Stimulated activated CD4-positive, alpha-beta T cell treated with anti-CD3 and anti-CD28 coated beads, Interleukin-1b, Interleukin-23, amount 100 ng/mL, for 1 hour (primary cell): ENCODE measurements at regions not wholly inside any gene's neighbourhood (a gene's known extent, or its start where the extent isn't known, plus 50 kb on each side); places are given as distances from the start of the nearest gene placed in this dataset.

ENCODE experiments used
- DNase-seq, 2 donors: peaks; one replicate each; pipeline ENCODE4 v3.0.0-alpha.2; 2020; ENCODE audit warnings: low read depth in 2 of 2

- DNase-seq = no peak
Measured at GRCh38 chr11:104594228-104594958, 303.9 kb downstream of the CASP12 start.

- no peak for DNase-seq
Measured at GRCh38 chr11:104588970-104589369, 309.3 kb downstream of the CASP12 start.

GRCh38 chr11:104588446-104588845 is 309.8 kb downstream of the CASP12 start:
- DNase-seq = no peak

- no peak for DNase-seq
Measured at GRCh38 chr11:104584823-104585222, 313.4 kb downstream of the CASP12 start.

- DNase-seq = no peak
Measured at GRCh38 chr11:104583857-104584256, 314.4 kb downstream of the CASP12 start.

- no peak for DNase-seq
Measured at GRCh38 chr11:104582431-104582830, 315.8 kb downstream of the CASP12 start.

- no peak for DNase-seq
Measured at GRCh38 chr11:104581246-104581980, 316.8 kb downstream of the CASP12 start.

GRCh38 chr11:104573441-104573990 is 324.7 kb downstream of the CASP12 start:
- no peak for DNase-seq

GRCh38 chr11:104572279-104572678 is 326.0 kb downstream of the CASP12 start:
- no peak for DNase-seq

GRCh38 chr11:104570078-104570701 is 328.1 kb downstream of the CASP12 start:
- DNase-seq = no peak

GRCh38 chr11:104565583-104565961 is 332.7 kb downstream of the CASP12 start:
- no peak for DNase-seq

GRCh38 chr11:104564921-104565582 is 333.2 kb downstream of the CASP12 start:
- DNase-seq = no peak

GRCh38 chr11:104556606-104557301 is 341.5 kb downstream of the CASP12 start:
- DNase-seq = no peak

GRCh38 chr11:104549019-104549418 is 349.2 kb downstream of the CASP12 start:
- no peak for DNase-seq

- no peak for DNase-seq
Measured at GRCh38 chr11:104547996-104548661, 350.1 kb downstream of the CASP12 start.

- DNase-seq = no peak
Measured at GRCh38 chr11:104546501-104546900, 351.8 kb downstream of the CASP12 start.

- DNase-seq = no peak
Measured at GRCh38 chr11:104541701-104542100, 356.6 kb downstream of the CASP12 start.

GRCh38 chr11:104538313-104538712 is 359.9 kb downstream of the CASP12 start:
- DNase-seq = no peak

GRCh38 chr11:104534278-104534677 is 364.0 kb downstream of the CASP12 start:
- DNase-seq = no peak

GRCh38 chr11:104531894-104532293 is 366.4 kb downstream of the CASP12 start:
- no peak for DNase-seq

- DNase-seq = no peak
Measured at GRCh38 chr11:104531075-104531474, 367.1 kb upstream of the PDGFD start.
